ENCODE measurements at regions not wholly inside any gene's neighbourhood (a gene's known extent, or its start where the extent isn't known, plus 50 kb on each side); places are given as distances from the start of the nearest gene placed in this dataset.

DNA sequence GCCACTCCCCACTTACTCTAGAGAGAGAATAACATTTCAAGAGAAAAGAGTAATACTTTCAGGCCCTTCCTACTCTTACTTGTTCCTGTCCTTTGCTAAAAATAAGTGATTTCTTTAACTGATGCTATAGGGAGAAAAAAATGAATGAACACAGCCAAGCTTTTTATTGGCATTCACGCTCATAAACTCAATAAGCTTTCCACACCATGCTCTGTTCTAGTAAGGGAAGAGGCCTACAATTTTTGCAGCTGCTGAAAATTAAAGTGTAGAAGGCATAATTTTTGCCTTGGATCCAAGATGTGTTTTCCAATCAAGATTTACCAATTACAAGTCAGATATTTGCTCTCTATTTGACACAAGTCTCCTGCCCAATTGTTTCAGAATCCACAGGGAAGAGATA lies 188.1 kb upstream of the RGS18 start:
- in situ Hi-C loops (cut with MboI; ENCODE audit: low sequenced_read_pairs, unreplicated experiment), result no loop called here
- TF ChIP-seq, protein P1, sequence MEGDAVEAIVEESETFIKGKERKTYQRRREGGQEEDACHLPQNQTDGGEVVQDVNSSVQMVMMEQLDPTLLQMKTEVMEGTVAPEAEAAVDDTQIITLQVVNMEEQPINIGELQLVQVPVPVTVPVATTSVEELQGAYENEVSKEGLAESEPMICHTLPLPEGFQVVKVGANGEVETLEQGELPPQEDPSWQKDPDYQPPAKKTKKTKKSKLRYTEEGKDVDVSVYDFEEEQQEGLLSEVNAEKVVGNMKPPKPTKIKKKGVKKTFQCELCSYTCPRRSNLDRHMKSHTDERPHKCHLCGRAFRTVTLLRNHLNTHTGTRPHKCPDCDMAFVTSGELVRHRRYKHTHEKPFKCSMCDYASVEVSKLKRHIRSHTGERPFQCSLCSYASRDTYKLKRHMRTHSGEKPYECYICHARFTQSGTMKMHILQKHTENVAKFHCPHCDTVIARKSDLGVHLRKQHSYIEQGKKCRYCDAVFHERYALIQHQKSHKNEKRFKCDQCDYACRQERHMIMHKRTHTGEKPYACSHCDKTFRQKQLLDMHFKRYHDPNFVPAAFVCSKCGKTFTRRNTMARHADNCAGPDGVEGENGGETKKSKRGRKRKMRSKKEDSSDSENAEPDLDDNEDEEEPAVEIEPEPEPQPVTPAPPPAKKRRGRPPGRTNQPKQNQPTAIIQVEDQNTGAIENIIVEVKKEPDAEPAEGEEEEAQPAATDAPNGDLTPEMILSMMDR (IDR thresholded peaks at IDR 0.05; ENCODE audit: borderline replicate concordance, control extremely low read depth, extremely low read depth, insufficient read depth, missing control alignments), result no peak
- DNase-seq (ENCODE audit: low spot score), result no peak

DNA sequence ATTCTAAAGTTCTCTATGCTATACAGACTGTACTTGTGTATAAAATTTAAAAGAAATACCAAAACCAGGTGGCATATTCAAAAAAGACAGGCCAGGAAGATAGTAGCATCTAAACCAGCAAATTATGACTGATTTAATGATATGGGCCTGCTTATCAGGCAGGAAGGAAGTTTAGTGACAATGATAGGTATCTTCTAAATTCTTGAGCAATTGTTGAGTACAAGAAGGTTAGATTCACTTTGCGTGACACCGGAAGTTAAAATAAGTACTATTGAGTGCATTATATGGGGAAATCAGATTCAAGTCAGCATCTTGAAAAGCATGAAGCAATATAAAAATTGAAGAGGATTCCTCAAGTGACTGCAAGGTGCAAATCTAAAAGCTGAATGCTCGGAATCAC lies 186.8 kb upstream of the RGS18 start:
- TF ChIP-seq, protein P1 (IDR thresholded peaks at IDR 0.05; ENCODE audit: borderline replicate concordance, control extremely low read depth, extremely low read depth, insufficient read depth, missing control alignments), result no peak
- DNase-seq (ENCODE audit: low spot score), result no peak
- in situ Hi-C loops (cut with MboI; ENCODE audit: low sequenced_read_pairs, unreplicated experiment), result no loop called here

DNA sequence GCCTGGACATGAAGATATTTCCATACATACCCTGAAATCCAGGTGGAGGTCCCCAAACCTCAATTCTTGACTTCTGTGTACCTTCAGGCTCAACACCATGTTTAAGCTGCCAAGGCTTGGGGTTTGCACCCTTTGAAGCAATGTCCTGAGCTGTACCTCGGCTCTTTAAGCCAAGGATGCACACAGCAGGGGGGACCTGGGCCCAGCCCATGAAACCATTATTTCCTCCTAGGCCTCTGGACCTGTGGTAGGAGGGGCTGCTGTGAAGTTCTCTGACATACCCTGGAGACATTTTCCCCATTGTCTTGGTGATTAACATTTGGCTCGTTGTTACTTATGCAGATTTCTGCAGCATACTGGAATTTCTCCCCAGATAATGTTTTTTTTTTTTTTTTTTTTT lies 184.3 kb upstream of the RGS18 start:
- DNase-seq (ENCODE audit: low spot score), result no peak
- TF ChIP-seq, protein P1 (IDR thresholded peaks at IDR 0.05; ENCODE audit: borderline replicate concordance, control extremely low read depth, extremely low read depth, insufficient read depth, missing control alignments), result no peak
- in situ Hi-C loops (cut with MboI; ENCODE audit: low sequenced_read_pairs, unreplicated experiment), result no loop called here

DNA sequence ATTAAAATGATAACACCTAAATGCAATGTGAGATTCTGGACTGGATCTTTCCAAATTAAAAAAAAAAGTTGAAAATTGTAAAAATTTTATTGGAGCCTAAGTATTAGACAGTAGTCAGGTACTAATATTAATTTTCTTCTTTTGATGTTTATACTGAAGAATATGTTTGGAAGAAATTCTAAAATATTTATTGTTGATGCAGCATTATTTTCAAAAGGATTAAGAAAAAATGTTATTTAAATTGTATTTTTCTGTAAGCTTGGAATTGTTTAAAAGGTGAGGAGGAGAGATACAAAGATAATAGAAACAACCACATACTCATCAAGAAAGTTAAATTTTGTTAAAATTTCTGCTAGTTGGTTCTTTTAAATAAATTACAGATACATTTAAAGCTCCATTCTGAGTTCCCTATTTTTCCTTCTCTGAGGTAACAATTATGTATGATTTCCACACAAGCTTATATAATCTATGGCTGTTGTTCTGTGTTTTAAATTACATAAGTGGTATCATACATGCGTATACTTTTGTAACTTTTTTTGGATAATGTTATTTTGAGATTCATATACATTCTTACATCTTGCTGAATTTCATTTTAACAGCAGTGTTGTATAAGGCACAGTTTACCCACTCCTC lies 180.3 kb upstream of the RGS18 start:
- in situ Hi-C loops (cut with MboI; ENCODE audit: low sequenced_read_pairs, unreplicated experiment), result no loop called here
- TF ChIP-seq, protein P1 (IDR thresholded peaks at IDR 0.05; ENCODE audit: borderline replicate concordance, control extremely low read depth, extremely low read depth, insufficient read depth, missing control alignments), result no peak

DNA sequence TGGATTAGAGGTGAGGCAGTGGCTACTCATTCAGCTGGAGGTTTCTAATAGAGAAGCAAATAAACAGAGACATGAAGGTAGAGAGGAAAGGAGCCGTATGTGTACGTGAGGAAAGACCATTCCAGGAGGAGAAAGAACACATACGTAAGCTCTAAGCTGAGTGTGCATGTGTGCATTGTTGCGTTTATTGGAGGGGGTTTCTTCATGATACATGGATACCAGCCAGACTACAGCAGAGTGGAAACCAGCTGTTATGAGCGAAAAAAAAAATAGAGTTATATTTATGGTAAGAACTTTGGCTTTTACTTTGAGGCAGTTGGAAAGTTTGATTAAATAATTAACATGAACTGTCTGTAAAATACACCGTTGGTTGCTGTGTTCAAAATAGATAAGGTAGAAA lies 173.4 kb upstream of the RGS18 start:
- in situ Hi-C loops (cut with MboI; ENCODE audit: low sequenced_read_pairs, unreplicated experiment), result no loop called here
- TF ChIP-seq, protein P1 (IDR thresholded peaks at IDR 0.05; ENCODE audit: borderline replicate concordance, control extremely low read depth, extremely low read depth, insufficient read depth, missing control alignments), result no peak
- no peak for DNase-seq (ENCODE audit: low spot score)

More for the DNA sequence above, 180.3 kb upstream of the RGS18 start:
- no peak for DNase-seq (ENCODE audit: low spot score)

DNA sequence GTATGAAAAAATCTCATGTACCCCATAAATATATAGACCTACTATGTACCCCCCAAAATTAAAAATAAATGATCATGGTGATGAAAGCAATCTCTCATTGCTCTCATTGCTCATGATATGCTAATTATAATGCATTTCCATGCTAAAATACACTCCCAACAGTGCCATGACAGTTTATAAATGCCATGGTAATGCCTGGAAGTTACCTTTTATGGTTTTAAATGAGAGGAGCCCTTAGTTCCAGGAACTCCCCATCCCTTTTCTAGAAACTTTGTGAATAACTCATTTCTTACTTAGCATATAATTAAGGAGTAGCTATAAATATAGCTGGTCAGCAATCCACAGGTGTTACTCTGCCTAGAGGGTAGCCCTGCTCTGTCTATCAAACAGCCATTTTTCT lies 166.1 kb upstream of the RGS18 start:
- TF ChIP-seq, protein P1 (IDR thresholded peaks at IDR 0.05; ENCODE audit: borderline replicate concordance, control extremely low read depth, extremely low read depth, insufficient read depth, missing control alignments), result no peak
- in situ Hi-C loops (cut with MboI; ENCODE audit: low sequenced_read_pairs, unreplicated experiment), result no loop called here
- DNase-seq (ENCODE audit: low spot score), result no peak

Data from GM13976 (cell line).